ENCODE measurements at regions not wholly inside any gene's neighbourhood (a gene's known extent, or its start where the extent isn't known, plus 50 kb on each side); places are given as distances from the start of the nearest gene placed in this dataset.

DNA sequence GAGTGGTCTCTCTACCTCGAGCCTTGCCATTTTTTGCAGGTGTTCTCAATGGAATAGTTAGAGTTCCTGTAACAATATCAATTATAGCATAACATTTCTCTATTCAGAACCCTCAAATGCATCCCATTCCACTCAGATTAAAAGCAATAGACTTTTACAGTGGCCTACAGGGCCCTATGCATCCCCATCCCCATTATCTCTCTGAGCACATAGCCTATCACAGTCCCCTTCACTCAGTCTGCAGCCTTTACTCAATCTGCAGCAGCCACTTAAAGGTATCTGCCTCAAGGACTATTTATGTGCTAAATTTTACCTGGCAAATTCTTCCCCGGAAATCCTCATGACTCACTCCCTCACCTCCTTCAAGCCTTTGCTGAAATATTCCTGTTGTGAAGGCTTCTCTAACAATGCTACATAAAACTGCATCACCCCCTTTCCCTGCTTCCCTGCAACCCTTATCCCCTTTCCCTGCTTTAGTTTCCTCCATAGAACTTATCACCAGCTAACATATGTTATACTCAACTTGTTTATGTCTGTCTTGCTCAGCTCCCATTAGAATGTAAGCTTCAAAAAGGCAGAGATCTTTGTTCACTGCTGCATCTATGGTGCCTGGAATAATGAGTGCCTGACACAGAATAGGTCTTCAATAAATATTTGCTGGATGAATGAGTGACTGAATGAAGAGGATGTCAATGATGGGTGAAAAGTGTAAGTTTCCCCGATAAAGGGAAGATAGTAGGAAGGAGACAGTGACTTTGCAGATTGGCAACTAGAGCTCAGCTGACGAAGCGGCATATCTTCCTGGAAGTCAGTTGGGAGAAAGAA lies 54.1 kb upstream of the ZNF366 start (continued):
- TF ChIP-seq THAP7 (CRISPR knock-in tag; IDR thresholded peaks at IDR 0.05) = no peak
- TF ChIP-seq DPF2 (IDR thresholded peaks at IDR 0.05) = peak; percentile 96
- peak; percentile 84 to 92 for TF ChIP-seq FOXK2 (conservative IDR thresholded peaks at IDR 0.05 in 1 of 2, IDR thresholded peaks at IDR 0.05 in 1 of 2; ENCODE audit: low read depth in 2 of 2)
- TF ChIP-seq SMAD4 (CRISPR knock-in tag; conservative IDR thresholded peaks at IDR 0.05) = peak; percentile 51
- TF ChIP-seq, protein P1, sequence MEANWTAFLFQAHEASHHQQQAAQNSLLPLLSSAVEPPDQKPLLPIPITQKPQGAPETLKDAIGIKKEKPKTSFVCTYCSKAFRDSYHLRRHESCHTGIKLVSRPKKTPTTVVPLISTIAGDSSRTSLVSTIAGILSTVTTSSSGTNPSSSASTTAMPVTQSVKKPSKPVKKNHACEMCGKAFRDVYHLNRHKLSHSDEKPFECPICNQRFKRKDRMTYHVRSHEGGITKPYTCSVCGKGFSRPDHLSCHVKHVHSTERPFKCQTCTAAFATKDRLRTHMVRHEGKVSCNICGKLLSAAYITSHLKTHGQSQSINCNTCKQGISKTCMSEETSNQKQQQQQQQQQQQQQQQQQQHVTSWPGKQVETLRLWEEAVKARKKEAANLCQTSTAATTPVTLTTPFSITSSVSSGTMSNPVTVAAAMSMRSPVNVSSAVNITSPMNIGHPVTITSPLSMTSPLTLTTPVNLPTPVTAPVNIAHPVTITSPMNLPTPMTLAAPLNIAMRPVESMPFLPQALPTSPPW (CRISPR knock-in tag; IDR thresholded peaks at IDR 0.05) = no peak
- no peak for TF ChIP-seq NFIX (CRISPR knock-in tag; IDR thresholded peaks at IDR 0.05; ENCODE audit: low read depth)
- no peak for TF ChIP-seq TEAD2 (tag; IDR thresholded peaks at IDR 0.05)
- TF ChIP-seq, protein P2, sequence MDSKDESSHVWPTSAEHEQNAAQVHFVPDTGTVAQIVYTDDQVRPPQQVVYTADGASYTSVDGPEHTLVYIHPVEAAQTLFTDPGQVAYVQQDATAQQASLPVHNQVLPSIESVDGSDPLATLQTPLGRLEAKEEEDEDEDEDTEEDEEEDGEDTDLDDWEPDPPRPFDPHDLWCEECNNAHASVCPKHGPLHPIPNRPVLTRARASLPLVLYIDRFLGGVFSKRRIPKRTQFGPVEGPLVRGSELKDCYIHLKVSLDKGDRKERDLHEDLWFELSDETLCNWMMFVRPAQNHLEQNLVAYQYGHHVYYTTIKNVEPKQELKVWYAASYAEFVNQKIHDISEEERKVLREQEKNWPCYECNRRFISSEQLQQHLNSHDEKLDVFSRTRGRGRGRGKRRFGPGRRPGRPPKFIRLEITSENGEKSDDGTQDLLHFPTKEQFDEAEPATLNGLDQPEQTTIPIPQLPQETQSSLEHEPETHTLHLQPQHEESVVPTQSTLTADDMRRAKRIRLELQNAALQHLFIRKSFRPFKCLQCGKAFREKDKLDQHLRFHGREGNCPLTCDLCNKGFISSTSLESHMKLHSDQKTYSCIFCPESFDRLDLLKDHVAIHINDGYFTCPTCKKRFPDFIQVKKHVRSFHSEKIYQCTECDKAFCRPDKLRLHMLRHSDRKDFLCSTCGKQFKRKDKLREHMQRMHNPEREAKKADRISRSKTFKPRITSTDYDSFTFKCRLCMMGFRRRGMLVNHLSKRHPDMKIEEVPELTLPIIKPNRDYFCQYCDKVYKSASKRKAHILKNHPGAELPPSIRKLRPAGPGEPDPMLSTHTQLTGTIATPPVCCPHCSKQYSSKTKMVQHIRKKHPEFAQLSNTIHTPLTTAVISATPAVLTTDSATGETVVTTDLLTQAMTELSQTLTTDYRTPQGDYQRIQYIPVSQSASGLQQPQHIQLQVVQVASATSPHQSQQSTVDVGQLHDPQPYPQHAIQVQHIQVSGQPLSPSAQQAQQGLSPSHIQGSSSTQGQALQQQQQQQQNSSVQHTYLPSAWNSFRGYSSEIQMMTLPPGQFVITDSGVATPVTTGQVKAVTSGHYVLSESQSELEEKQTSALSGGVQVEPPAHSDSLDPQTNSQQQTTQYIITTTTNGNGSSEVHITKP (IDR thresholded peaks at IDR 0.05; ENCODE audit: partially characterized antibody) = peak; percentile 93
- peak; percentile 26 to 61; a peak in 2 of 4 replicates for TF ChIP-seq TRIM24 (IDR thresholded peaks at IDR 0.05)
- TF ChIP-seq SP1 (CRISPR knock-in tag; IDR thresholded peaks at IDR 0.05) = no peak
- TF ChIP-seq HDAC1 (IDR thresholded peaks at IDR 0.05) = peak in 1 of 2 experiments; percentile 32; a peak in 2 of 4 replicates
- TF ChIP-seq ZBTB2 (IDR thresholded peaks at IDR 0.05) = no peak
- TF ChIP-seq PKNOX1 (IDR thresholded peaks at IDR 0.05) = peak; percentile 64
- TF ChIP-seq SMARCE1 (IDR thresholded peaks at IDR 0.05) = peak; percentile 85
- TF ChIP-seq NCOA6 (IDR thresholded peaks at IDR 0.05) = 0 out of 2 replicates have a peak, but pooled peaks have one; percentile 30
- peak; percentile 92 for TF ChIP-seq SMARCA4 (IDR thresholded peaks at IDR 0.05)
- TF ChIP-seq HOMEZ (CRISPR knock-in tag; IDR thresholded peaks at IDR 0.05) = no peak
